ENCODE measurements at regions not wholly inside any gene's neighbourhood (a gene's known extent, or its start where the extent isn't known, plus 50 kb on each side); places are given as distances from the start of the nearest gene placed in this dataset.

- TF ChIP-seq REST (IDR thresholded peaks at IDR 0.05; ENCODE audit: insufficient read depth in 1 of 2, low read depth in 2 of 2, low read length in 2 of 2) (no peak), FOXP2 (optimal IDR thresholded peaks at IDR 0.05; ENCODE audit: borderline replicate concordance, extremely low read depth, extremely low read length, insufficient read depth) (no peak), SIN3A (IDR thresholded peaks at IDR 0.05; ENCODE audit: borderline replicate concordance, insufficient read depth, low read length) (no peak), TAF1 (IDR thresholded peaks at IDR 0.05; ENCODE audit: borderline replicate concordance, insufficient read depth, low read length) (no peak), POLR2AphosphoS5 (IDR thresholded peaks at IDR 0.05; ENCODE audit: low read depth, low read length) (no peak)
Observed at GRCh38 chr5:98333921-98334320, 439.5 kb upstream of the RGMB start.

GRCh38 chr5:98334946-98335345 is 438.5 kb upstream of the RGMB start:
- no peak for TF ChIP-seq REST (IDR thresholded peaks at IDR 0.05; ENCODE audit: insufficient read depth in 1 of 2, low read depth in 2 of 2, low read length in 2 of 2)

DNA sequence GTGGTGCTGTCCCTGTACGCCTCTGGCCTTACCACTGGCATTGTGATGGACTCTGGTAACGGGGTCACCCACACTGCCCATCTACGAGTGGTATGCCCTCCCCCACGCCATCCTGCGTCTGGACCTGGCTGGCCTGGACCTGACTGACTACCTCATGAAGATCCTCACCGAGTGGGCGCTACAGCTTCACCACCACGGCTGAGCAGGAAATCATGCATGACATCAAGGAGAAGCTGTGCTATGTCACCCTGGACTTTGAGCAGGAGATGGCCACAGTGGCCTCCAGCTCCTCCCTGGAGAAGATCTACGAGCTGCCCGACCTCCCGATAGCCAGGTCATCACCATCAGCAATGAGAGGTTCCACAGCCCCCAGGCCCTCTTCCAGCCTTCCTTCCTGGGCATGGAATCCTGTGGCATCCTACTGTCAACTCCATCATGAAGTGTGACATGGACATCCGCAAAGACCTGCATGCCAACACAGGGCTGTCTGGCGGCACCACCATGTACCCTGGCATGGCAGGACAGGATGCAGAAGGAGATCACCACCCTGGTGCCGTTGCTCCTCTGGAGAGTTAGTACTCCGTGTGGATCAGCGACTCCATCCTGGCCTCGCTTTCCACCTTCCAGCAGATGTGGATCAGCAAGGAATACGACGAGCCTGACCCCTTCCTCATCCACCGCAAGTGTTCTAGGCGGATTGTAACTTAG is 434.2 kb upstream of the RGMB start:
- TF ChIP-seq POLR2AphosphoS5 (IDR thresholded peaks at IDR 0.05; ENCODE audit: low read depth, low read length) (no peak), FOXP2 (optimal IDR thresholded peaks at IDR 0.05; ENCODE audit: borderline replicate concordance, extremely low read depth, extremely low read length, insufficient read depth) (no peak), REST (IDR thresholded peaks at IDR 0.05; ENCODE audit: insufficient read depth in 1 of 2, low read depth in 2 of 2, low read length in 2 of 2) (no peak), SIN3A (IDR thresholded peaks at IDR 0.05; ENCODE audit: borderline replicate concordance, insufficient read depth, low read length) (no peak), TAF1 (IDR thresholded peaks at IDR 0.05; ENCODE audit: borderline replicate concordance, insufficient read depth, low read length) (no peak)

DNA sequence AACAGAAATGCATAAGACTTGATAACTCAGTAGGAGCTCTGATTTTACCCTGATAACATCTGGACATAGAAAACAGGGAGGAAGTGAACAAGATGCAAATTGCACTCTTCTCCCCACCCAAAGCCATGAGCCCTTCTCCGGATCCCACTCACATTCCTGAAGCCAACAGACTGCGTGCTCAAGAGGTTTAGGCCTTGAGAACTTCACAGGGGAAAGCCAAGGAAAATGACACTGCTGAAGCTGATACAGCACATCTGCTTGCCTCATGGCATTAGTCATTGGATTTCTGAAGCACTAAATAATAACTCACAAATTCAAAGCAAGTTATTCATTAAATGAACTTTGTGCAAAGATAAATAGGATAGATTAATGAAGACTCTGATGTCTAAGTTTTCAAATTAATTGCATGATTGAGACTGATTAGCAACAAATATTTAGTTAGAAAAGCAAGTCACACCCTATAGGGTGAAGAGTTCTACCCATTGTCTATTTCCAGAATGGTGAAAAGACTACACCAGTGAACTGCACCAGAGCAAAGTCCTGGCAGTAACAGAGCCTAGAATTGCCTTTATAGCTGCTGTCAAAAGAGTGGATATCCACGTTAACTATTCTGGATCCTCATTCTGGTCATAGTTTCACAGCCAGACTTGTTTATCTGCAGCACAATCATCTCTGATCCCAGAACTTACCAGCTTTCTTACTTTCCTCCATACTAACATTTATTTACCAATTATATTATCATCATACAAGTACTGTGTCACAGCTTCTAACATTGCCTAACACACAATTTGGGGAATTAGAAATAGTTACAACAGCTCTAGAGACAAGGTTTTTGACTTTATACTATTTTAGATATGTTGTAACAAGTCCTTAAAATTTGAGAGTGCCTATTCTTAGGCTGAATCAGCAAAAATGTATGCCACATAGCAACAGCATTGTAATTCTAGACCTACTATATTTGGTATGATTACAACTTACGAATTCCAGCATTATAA is 432.1 kb upstream of the RGMB start:
- TF ChIP-seq REST (IDR thresholded peaks at IDR 0.05; ENCODE audit: insufficient read depth in 1 of 2, low read depth in 2 of 2, low read length in 2 of 2) (no peak), FOXP2 (optimal IDR thresholded peaks at IDR 0.05; ENCODE audit: borderline replicate concordance, extremely low read depth, extremely low read length, insufficient read depth) (no peak), SIN3A (IDR thresholded peaks at IDR 0.05; ENCODE audit: borderline replicate concordance, insufficient read depth, low read length) (no peak), POLR2AphosphoS5 (IDR thresholded peaks at IDR 0.05; ENCODE audit: low read depth, low read length) (no peak), TAF1 (IDR thresholded peaks at IDR 0.05; ENCODE audit: borderline replicate concordance, insufficient read depth, low read length) (no peak)
